NCI-H1092 treated with DMSO at 0.1 percent for 48 hours (cell line): ENCODE measurements at regions not wholly inside any gene's neighbourhood (a gene's known extent, or its start where the extent isn't known, plus 50 kb on each side); places are given as distances from the start of the nearest gene placed in this dataset.

Experiments
- DNase-seq: peaks from one replicate; lab custom pipeline; 2025; lab: John Stamatoyannopoulos, UW

DNA sequence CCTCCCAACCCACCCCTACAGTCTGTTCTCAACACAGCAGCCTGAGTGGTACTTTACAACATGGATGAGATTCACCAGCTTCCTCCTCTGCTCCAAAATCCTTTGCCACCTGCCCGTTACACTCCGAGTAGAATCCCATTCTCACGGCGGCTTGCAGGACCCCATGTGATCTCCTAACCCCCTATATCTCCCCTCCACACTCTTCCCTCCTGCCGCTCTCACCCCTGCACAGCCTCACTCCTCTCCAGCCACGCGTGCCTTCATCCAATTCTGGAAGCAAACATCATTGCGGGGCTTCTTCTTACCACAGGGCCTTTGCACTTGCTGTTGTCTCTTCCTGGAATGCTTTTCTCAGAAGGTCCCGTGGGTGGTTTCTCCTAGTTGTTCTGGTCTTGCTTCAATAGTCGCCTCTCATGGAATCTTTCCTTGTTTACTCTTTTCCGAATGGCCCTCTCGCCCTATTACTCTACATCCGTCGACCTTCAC is 472.3 kb downstream of the CDH26 start:
- no peak for DNase-seq

DNA sequence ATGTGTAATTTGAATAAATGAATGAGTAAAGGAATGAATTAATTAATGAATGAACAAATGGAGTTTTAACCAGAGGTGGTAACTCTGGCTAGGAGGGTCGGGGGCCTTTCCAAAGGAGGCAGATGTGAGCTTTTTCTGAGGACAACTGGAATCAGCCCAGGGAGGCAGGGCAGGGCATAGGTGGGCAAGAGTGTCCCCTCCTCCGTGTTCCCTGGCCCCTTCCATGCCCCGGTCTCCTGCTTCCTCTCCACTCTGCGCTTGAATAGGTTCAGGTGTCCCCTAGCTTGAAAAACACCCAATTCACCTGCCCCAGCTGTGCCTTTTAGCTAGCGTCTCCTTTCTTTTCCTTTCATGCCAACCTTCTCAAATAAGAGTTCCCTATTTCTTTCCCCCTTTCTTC is 473.1 kb downstream of the CDH26 start:
- DNase-seq, result no peak

DNA sequence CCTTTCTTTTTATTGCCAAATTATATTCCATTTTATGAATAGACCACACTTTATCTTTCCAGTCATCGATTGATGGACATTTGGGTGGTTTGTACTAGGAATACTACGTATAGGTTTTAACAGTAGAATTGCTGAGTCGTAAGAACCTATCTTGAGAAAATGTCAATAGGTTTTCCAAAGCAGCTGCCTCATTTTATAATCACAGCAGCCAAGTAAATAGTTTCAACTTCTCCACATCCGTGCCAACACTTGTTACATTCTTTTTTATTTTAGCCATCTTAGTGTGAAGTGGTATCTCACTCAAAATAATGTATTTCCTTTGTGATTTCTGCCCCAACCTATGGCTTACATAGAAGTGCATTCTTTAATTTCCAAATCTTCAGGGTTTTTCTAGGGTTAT is 479.2 kb downstream of the CDH26 start:
- no peak for DNase-seq

DNA sequence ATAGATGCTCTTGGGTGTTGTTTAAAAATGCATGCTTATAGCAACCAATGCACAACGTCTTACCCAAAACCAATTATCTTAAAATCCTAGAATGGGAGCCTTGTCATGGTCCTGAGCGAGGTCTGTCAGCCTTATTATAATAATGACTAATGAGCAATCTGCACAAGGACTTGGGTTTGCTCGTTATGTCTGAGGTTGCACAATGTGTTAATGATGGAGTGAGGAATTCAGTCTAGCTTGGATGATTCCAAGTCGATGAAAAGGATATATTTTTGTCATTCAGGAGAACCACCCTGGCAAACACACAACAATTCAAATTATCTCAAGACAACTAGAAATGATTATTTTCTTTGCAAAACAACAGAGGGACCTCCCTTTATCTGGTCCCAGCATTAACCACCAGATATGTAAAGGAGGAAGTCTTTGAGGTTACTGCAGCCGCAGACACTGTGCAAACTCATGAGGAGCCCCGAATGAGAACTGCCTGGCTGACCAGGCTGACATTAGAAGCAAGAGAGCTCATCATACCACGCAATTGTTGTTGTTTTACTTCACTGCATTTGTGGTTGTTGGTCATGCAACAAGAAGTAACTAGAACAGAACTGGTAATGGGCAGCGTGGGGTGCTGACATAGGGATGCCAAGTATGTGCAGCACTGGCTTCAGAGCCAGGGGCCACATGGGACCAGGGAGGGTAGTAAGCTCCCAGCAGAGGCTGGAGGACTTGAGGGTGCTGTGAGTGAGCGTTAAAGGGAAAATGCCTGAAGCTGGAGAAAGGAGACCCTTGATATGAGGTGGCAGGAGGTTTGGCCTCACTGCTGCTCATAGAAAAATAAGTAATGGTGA is 488.3 kb downstream of the CDH26 start:
- DNase-seq, result no peak

DNA sequence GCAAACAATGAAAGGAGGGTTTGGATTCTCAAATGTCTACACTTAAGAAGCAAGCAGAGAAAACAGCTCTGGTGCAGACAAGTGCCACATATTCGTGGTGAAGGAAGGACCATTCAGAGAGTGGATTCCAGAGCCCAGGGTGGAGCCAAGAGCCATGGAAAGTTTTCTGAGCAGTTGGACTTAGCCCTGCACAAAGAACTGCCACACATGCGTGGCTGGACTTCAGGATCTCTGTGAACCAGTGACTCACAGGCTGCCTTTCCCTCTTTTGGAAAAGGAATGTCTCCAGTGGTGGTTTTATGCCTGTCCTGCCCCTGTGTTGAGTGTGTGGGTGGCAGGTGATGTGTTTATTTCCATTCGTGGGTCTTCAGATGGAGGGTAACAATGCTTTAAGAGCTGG is 489.5 kb downstream of the CDH26 start:
- DNase-seq, result no peak

GRCh38 chr20:60453388-60454246 is 495.4 kb downstream of the CDH26 start:
- DNase-seq, result peak; percentile 41

DNA sequence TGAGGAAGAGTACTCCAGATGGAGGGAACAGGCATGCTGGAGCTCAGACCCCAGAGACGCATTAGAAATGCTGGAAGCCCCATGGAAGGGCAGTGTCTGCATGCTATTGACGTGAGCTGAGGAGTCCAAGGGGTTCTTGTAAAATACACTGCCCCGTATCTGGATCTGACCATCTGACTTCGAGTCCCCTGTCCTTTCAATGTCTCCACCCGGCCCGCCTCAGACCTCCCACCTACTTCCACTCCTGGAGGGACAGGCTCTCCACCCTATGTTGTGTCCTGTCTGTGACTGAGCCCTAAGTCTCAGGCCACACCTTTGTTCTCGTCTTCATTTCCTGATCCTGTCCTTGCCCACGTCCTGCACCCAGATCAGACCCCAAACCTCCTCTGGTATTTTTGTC is 496.3 kb downstream of the CDH26 start:
- no peak for DNase-seq

DNA sequence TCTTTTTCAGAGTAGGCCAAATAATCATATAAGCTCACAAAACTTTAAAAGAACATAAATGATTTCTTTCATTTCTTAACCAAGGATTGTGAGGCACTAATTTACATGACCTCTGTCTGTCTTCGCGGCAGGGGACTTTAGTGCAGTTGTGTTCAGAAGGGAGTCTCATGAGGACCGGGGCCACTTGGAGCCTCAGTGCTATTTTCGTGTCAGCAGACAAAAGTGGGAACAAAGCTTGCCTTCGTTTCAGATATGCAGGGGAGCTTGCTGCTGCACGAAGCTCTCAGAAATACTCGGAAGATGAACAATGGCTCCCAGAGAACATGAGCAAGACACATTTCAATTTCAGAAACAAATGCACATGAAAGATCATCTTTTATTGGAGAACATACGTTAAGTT is 497.0 kb downstream of the CDH26 start:
- no peak for DNase-seq

GRCh38 chr20:60459212-60459611 is 501.0 kb downstream of the CDH26 start:
- DNase-seq, result no peak

DNA sequence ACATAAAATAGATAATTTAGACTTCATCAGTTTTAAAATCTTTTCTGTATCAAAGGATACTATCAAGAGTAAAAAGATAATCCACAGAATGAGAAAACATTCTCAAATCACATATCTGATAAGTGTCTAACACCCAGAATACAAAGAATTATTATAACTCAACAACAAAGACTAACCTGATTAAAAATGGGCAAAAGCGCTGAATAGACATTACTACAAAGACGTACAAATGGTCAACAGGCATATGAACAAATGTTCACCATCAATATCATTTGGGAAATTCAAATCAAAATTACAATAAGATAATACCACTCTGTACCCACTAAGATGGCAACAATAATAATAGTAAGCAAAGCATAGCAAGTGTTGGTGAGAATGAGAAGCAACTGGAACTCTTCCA is 503.8 kb downstream of the CDH26 start:
- DNase-seq, result no peak

- no peak for DNase-seq
These were observed 505.6 kb downstream of the CDH26 start for GRCh38 chr20:60463798-60464197.

DNA sequence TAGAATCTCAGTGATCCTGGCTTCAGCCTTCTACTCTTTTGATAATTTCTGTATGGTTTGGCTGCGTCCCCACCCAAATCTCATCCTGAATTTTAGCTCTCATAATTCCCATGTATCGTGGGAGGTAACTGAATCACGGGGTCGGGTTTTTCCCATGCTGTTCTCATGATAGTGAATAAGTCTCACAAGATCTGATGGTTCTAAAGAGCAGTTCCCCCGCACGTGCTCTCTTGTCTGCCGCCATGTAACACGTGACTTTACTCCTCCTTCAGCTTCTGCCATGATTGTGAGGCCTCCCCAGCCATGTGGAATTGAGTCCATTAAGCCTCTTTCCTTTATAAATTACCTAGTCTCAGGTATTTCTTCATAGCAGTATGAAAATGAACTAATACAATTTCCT is 507.2 kb downstream of the CDH26 start:
- no peak for DNase-seq

- DNase-seq, result no peak
These were observed 507.9 kb downstream of the CDH26 start for GRCh38 chr20:60465993-60466686.

DNA sequence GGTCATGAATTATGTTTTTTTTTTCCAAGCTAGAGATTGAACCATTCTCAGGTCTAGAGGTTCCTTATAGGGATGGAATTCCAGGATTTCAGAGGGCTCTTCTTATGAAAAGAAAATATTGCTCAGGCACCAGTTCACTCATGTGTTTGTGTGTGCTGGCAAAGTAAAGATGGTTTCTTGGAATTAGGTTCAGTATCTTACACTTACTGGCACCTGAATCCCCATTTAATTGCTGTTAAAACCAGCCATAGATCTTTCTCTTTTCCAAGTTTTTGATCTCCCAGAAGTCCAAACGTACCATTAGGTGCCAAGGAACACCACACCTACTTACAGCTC is 508.4 kb downstream of the CDH26 start:
- DNase-seq, result no peak

DNA sequence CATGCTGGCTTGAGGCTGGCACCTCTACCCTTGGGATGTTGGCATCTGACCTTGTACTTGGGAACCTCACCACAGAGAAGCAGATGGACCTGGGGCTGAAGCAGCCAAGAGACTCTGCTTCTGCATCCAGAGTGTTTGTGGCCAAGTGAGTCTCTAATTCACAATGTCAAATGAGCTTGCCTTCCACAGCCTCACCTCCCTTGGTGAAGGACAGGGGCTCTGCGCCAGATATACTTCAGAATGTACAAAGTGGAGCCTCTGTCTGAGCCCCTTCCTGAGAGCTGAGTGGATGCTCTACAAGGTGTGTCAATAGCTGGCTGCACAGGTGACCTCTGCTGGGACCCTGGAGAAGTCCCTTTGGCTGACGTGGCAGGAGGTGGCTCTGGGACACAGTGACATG is 508.9 kb downstream of the CDH26 start:
- no peak for DNase-seq

- no peak for DNase-seq
These were observed 509.5 kb downstream of the CDH26 start for GRCh38 chr20:60467771-60468170.

- DNase-seq, result no peak
These were observed 511.6 kb downstream of the CDH26 start for GRCh38 chr20:60469829-60470228.

- no peak for DNase-seq
These were observed 512.1 kb downstream of the CDH26 start for GRCh38 chr20:60470366-60470765.

DNA sequence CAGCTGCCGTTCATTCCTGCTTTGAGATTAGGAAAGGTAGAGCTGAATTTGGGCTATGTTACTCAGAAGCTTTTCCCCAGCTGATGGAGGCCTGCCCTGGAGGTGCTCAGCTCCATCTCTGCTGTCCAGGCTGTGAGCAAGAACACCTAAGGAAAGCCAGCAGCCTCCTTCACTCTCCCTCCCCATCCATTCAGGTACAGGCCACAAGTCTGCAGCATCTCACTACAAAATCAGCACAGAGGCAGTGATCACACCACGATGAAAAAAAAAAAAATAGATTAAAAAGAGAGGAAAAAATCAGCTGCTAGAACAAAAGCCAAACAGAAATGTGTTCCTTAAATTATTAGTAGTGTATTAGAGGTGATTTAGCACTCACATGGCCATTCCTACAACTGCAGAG is 515.0 kb downstream of the CDH26 start:
- peak; percentile 15 for DNase-seq

- no peak for DNase-seq
These were observed 516.2 kb downstream of the CDH26 start for GRCh38 chr20:60474385-60474910.

GRCh38 chr20:60476045-60476444 is 517.8 kb downstream of the CDH26 start:
- DNase-seq, result no peak

- no peak for DNase-seq
These were observed 519.7 kb downstream of the CDH26 start for GRCh38 chr20:60477958-60478357.
